T-helper 1 cell treated with Interleukin-12 subunit alpha and Interleukin-12 subunit beta and Interleukin-4 antibody, amounts not matched to agents 30 ng/mL and 1 ng/mL, for 36 hours (primary cell): ENCODE measurements at regions not wholly inside any gene's neighbourhood (a gene's known extent, or its start where the extent isn't known, plus 50 kb on each side); places are given as distances from the start of the nearest gene placed in this dataset.

Experiments
- intact Hi-C: fragments of 100-400 bp; cut with micrococcal nuclease; formaldehyde crosslinking; loops from one replicate; pipeline ENCODE4 v1.15.1; 2024

- intact Hi-C loops = no loop called here
Measured at GRCh38 chr13:72121466-72121865, 254.5 kb upstream of the DACH1 start.

- intact Hi-C loops = no loop called here
Measured at GRCh38 chr13:72120632-72121031, 253.6 kb upstream of the DACH1 start.

DNA sequence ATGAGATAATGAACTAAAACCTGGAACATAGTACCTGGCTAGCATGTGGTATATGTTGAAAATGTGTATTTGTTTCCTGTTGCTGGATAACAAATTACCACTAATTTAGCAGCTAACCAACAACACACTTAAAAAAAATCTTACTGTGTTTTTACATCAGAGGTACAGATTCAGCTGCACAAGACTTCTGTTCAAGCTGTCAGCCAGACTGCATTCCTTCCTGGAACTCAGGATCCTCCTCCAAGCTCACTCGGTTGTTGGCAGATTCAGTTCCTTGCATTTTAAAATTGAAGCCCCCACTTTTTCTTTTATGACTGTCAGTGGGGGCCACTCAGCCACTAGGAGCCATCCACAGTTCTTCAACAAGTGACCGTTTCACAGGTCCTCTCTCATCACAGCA lies 246.9 kb upstream of the DACH1 start:
- intact Hi-C loops = no loop called here

GRCh38 chr13:72113076-72113475 lies 246.1 kb upstream of the DACH1 start:
- intact Hi-C loops = no loop called here

GRCh38 chr13:72112216-72112615 lies 245.2 kb upstream of the DACH1 start:
- intact Hi-C loops = no loop called here

DNA sequence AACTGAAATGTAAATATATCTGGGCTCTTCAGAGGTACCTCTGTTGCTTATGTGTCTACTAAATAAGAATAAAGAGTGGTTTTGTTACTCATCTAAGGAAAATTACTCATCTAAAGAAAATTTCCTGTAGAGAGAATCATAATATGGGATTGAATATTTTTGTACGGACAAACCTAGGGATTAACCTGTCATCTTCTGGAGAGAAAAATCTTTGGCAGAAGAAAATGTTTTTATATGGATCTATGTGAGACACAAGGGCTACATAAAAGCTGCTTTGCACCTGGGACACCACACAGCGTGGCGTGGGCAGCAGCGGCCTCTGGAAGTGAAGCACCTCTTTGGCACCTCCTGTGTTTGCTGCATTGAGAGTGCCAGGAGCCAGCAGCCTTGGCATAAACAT lies 242.9 kb upstream of the DACH1 start:
- intact Hi-C loops = no loop called here

DNA sequence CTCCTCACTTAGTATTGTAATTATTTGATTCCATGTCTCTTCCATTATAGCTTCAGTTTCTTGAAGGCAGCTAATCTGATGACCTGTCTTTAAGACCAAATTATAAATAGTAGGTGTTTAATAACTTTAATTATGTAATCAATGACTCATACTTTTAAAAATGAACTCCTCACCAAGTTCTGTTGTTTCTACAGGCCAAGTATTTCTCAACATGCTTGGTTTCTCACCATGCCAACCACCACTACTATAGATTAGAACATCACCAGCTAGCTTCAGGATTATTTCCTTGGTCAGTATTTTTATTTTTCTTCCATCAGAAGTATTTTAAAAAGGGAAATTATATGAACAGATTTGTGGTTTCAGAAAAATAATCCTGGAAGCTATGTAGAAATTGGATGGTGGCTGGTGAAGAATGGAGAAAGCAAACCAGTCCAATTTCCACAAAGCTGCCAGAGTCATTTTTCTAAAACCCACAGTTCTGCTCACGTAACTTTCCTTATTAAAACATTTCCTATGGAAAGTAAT lies 237.7 kb upstream of the DACH1 start:
- intact Hi-C loops = no loop called here

- intact Hi-C loops = no loop called here
Measured at GRCh38 chr13:72101768-72102400, 234.9 kb upstream of the DACH1 start.

GRCh38 chr13:72100339-72100738 lies 233.3 kb upstream of the DACH1 start:
- intact Hi-C loops = no loop called here

GRCh38 chr13:72097568-72097967 lies 230.6 kb upstream of the DACH1 start:
- intact Hi-C loops = no loop called here

GRCh38 chr13:72093262-72093661 lies 226.3 kb upstream of the DACH1 start:
- intact Hi-C loops = no loop called here

GRCh38 chr13:72074663-72075062 lies 207.7 kb upstream of the DACH1 start:
- intact Hi-C loops = no loop called here

DNA sequence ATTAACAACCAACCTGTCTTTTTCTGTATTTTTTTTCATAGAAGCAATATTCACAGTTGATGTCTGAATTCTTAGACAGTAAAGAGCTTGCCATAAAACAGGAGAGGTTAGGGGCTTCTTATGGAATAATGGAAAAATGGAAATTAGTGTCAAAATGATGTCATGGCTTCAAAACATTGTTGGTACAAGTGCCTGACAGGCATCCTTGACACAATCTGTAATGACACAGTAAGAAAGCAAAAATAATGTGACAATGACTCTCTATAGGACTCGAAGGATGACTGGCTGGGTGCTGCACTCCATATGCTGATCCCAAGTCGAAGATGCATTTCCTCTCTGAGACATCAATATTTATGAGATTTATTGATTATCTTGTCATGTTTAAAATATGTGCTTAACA lies 205.3 kb upstream of the DACH1 start:
- intact Hi-C loops = no loop called here

DNA sequence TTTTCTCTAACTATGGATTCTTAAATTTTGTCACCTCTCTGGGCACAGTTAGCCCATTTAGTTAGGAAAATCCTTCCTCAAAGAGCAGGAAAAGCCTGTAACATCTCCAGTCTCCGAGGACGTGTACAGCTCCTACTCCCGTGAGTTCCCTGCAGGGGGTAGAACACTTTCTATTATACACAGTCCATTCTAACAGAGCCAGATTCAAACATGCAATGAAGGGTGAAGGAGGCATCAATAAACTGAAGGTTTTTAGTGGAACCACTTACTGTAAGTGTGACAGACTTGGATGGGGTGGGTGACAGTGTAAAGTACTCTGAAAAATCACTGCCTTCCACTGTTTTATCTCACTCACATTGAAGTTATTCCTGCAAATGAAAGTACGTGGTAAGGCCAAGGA lies 204.7 kb upstream of the DACH1 start:
- intact Hi-C loops = no loop called here

GRCh38 chr13:72062566-72062965 lies 195.6 kb upstream of the DACH1 start:
- intact Hi-C loops = no loop called here

- intact Hi-C loops = no loop called here
Measured at GRCh38 chr13:72061613-72062012, 194.6 kb upstream of the DACH1 start.

DNA sequence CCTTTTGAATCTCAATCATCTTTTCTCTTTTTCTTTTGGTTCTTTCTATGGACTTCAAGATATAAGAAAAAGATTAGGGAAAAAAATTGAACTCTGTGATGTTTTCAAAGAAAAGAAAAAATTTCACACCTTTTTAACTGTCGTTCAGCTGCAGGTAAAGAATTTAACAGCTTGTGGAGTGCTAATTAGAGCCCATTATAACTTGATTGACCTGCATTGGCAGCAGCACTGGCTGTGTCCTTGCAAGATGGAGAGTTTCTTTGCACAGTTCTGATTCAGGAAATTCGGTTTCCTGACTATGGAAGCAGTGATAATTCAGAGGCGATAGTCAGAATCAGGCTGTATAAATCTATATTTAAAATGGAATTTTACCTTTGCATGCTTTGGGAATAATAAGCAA lies 183.2 kb upstream of the DACH1 start:
- intact Hi-C loops = no loop called here

DNA sequence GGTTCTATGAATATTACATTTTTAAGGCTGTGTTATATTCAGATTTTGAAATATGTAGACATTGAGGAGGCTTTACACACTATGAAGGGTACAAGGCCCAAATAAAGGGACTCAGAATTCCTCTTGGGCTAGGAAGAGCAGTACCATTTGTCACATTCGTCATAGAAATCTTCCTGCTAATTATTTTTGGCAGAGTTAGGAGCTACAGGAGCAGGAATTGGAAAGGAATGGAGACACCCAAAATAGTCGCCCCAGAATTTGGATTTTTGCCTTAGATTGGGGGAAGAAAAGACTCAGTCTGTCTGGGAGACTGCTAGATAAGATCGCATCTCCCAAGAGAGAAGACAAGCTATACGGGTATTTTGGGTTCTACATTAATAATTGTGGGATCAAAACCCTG lies 176.4 kb upstream of the DACH1 start:
- intact Hi-C loops = no loop called here

- intact Hi-C loops = no loop called here
Measured at GRCh38 chr13:72041165-72041564, 174.2 kb upstream of the DACH1 start.

DNA sequence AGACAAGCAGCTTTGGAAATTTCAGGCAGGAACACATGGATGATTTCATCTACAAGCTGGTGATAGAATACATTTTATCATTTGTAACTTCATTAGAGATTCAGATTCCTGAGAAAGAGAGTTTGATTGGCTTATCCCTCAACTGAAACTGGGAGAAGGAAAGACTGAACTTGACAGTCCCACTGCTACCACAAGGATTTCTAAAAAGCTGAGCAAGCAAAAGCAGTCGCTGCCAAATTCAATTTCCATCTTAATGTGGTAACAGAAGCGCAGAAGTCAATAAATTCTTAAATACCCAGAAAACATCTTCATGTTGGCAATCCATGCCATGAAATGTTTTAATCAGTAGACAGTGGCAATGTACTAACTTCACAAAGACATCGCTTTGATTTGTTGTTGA lies 172.1 kb upstream of the DACH1 start:
- intact Hi-C loops = no loop called here

GRCh38 chr13:72029981-72030380 lies 163.0 kb upstream of the DACH1 start:
- intact Hi-C loops = no loop called here

GRCh38 chr13:72025836-72026235 lies 158.8 kb upstream of the DACH1 start:
- intact Hi-C loops = no loop called here

DNA sequence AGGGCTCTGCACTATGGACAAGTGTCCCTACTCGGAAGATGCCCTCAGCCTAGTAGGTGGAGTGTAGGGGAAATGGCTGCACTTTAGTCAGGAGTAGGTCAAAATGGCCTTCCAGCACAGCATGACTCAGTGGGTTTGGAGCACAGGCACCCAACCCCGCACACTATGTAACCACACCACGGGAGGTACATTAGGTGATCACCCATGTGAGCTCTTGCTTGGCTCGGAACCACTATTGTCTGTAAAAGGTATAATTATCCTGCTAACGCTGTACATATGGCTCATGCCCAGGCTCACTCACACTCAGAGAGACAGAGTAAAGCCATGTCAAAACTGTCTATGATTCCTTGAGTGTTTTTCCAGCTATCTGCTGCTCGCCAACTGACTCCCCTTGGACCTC lies 156.9 kb upstream of the DACH1 start:
- intact Hi-C loops = no loop called here

DNA sequence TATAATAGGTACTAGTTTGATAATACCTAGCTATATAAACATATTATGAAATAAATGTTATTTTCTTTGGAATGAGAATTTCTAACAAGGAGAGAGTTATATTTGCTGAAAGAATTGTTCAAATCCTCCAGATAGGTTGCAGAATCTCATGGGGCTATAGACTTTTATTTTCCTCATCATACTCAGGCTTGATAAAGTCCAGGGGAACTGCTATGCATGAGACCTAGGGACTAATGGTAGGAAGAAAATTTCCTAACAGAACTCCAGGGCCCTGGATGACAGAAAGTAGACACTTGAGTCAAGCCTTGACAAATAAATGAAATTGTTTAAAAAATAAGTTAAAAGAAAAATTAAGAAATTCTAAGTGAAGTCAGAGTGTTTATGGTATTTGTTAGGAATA lies 138.5 kb upstream of the DACH1 start:
- intact Hi-C loops = no loop called here
